GM19240 (cell line): ENCODE measurements at regions not wholly inside any gene's neighbourhood (a gene's known extent, or its start where the extent isn't known, plus 50 kb on each side); places are given as distances from the start of the nearest gene placed in this dataset.

ENCODE experiments used
- DNase-seq: peaks from one replicate; pipeline ENCODE4 v3.0.0; 2011; ENCODE audit warnings: low spot score; ENCODE audit not compliant: insufficient read length

DNA sequence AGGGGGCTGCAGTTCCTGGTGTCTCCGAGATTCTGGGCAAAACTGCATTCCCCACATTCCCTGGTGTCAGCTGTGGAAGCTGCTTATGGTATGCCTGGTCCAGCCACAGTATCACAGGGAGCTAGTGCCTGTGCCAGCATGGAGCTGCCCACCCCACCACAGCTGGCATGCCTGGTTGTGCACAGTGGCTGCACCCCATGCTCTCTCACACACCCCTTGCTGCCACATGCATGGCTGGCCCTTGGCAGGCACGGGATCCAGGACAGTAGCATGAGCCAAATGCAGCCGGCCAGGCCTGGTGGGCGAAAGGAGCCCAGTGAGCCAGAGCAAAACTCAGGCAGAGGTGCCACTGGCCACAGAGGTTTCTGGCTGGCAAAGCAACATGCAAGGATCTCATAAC is 418.0 kb upstream of the SPOCK3 start:
- DNase-seq: no peak

- DNase-seq: no peak
These were observed 403.6 kb upstream of the ANXA10 start for GRCh38 chr4:167688660-167689142.

GRCh38 chr4:167702391-167702790 is 389.9 kb upstream of the ANXA10 start:
- no peak for DNase-seq

GRCh38 chr4:167711517-167711916 is 380.8 kb upstream of the ANXA10 start:
- DNase-seq: no peak

DNA sequence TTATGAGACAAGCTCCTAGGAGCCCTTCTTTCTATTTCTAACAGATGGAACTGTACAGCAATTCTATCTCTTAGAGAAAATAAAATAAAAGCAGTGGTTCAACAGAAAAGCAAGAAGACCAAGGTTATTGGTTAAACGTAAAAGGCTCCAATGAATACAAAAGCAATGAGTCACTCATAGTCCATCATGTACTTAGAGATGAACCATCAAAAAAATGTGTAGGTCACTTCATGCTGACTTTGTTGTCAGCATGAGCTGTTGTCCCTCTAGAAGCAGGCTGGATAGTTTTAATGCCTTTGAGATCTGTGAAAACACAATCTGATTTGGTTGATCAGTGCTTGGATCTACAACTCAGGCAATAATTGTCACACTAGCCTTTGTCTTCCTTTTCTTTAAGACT is 378.6 kb upstream of the ANXA10 start:
- no peak for DNase-seq

DNA sequence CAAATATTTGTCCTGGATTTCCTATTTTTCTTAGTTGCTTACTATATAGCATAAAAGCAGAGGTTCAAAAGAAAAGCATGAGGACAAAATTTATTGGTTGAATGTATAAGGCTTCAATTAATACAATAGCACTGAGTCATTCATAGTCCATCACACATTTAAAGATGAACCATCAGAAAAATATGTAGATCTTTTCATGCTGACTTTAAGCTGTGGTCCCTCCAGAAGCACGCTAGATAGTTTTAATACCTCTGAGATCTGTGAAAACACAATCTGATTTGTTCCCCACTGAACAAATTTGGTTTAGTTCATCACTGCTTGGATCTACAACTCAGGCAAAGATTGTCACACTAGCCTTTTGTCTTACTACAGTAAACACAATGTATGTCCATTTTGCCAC is 377.2 kb upstream of the ANXA10 start:
- no peak for DNase-seq

DNA sequence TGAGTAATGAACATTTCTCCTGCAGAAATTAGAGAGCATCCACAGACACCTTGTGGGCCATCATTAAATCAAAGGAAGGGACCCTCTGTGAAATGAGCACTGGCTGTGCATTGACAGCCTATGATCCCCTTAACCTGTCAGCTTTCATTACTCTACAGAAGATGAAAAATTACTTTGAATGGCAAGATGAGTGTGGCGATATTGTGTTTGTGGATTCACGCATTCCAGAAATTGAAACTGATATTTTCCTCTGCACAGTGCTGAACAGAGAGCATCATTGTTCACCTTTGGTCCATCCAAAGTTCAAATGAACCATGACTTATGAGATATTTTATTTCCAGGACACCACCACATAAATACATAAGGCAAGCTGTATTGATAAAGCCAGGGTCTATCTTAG is 374.8 kb upstream of the ANXA10 start:
- no peak for DNase-seq

DNA sequence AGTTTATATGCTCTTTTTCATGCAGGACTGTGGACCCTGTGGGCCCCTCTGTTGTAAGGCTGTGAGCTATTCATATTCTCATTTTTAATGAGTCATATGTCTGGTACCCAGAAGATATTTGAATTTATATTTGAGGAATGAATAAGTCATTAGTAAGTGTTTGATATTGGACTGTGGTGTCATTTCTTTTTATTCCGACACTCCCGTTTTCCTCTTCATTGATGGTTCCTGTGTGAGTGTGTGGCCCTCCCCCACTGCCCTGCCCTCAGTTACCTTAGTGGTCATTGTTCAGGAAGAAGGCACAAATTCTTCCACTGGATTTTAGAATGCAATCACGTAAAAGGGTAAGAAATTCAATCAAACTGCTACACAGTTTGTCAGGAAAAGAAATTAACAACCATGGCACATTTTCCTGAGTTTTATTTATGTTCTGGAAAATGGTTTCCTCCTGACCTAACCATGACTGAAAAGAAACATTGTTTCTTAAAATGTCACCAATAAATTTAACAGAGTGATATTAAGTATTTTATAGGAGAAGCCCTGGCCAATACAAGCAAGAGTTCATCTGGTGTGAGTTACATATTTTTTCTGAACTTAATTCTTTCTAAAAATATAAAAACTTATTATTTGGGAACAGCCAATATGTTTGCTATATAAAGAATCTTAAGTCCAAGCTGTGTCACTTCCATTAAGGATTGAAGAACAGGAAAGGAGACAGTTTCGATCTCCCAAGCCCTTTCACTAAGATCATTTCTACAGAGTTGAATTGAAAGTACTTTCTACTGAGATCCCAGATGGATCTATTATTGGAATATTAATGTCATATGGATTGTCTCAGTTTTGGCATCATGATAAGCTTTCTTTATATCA is 370.5 kb upstream of the ANXA10 start:
- DNase-seq: no peak

- DNase-seq: no peak
These were observed 369.9 kb upstream of the ANXA10 start for GRCh38 chr4:167722487-167722808.

GRCh38 chr4:167724941-167725340 is 367.4 kb upstream of the ANXA10 start:
- no peak for DNase-seq

DNA sequence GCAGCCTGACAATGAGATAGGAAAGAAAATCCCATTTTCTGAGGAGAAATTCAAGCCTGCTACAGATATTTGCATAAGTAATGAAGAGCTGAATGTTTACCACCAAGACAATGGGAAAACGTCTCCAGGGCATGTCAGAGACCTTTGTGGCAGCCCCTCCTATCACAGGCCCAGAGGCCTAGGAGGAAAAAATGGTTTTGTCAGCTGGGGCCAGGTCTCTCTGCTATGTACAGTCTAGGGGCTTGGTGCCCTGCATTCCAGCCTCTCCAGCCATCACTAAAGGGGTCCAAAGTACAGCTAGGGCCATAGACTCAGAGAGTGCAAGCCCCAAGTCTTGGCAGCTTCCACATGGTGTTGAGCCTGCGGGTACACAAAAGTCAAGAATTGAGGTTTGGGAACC is 361.6 kb upstream of the ANXA10 start:
- no peak for DNase-seq

DNA sequence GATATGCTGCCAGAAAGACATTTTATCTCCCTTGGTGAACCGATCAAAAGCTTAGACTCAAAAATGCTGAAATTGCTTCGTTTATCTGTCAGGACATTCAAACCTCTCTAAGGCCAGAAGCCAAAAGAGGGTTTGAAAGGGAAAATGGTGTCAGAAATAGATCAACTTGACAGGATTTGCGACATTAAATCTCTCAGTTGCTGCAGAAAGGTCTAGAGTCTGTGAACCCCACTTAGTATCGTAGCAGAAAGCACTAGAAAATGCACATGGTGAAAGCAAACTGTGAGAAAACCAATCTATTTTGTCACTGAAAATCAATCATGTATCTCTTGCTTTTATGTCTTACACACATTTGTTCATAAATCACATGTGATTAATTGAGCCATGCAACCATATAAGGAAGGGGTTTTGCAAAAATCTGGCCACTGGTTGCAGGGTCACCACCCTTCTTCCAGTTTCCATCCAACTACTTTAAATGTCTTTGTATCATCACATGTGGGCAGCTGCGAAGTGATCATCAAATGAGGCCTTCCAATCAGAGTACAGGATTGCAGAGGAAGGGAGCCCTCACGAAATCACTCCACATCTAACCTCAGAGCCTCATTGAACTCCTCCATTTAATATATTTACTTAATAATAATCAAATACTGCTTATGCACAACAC is 347.2 kb upstream of the ANXA10 start:
- DNase-seq: no peak

DNA sequence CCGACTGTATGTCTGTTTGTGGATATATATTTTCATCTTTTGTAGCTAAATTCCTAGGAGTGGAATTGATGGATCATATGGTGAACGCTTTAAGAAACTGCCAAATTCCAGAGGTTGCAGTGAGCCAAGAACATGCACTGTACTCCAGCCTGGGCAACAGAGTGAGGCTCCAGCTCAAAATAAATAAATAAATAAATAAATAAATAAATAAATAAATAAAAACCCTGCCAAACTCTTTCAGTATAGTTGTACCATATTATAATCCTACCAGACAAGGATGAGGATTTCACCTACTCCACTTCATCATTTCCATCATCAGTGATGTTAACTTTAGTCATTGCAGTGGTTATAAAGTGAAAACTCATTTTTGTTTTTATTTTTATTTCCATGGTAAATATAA is 325.1 kb upstream of the ANXA10 start:
- no peak for DNase-seq

- no peak for DNase-seq
These were observed 317.7 kb upstream of the ANXA10 start for GRCh38 chr4:167774646-167775045.

GRCh38 chr4:167775375-167775774 is 317.0 kb upstream of the ANXA10 start:
- no peak for DNase-seq

GRCh38 chr4:167779280-167779679 is 313.1 kb upstream of the ANXA10 start:
- DNase-seq: no peak

DNA sequence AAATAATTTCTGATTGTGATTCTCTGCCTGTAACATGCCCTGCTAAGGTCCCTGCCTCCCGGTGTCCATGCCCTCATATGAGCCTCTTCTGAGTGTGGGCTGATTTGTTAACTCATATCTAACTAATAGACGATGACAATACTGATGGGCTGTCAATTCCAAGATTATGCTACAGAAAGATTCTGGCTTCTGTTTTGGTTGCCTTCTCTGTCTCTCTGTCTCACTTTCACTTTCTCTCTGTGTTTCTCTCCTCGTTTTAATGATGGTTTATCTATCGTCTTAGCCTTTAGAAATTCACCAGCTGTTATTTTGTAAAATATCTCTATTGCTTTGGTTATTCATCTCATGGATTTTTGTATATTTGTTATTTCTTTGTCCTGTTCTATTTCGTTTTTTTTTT is 312.5 kb upstream of the ANXA10 start:
- no peak for DNase-seq

GRCh38 chr4:167784826-167785225 is 307.5 kb upstream of the ANXA10 start:
- no peak for DNase-seq

GRCh38 chr4:167785523-167785922 is 306.8 kb upstream of the ANXA10 start:
- no peak for DNase-seq

DNA sequence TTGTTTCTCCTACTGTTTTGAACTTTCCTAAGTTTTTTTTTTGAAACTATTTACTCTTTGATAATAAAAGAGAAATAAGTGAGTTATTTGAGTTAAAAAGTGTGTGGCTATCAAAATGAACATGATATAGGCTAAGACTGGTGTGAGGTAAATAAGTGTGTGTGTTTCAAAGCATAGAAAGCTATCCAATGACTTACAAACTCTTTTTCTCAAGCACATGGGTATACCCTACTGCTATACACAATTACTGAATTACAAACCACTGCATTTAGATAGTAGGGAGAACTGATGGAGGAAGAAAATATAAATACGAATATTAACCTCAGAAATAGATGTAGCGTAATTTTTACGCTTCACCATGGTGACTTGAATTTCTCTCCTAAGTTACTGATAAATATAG is 305.8 kb upstream of the ANXA10 start:
- no peak for DNase-seq

DNA sequence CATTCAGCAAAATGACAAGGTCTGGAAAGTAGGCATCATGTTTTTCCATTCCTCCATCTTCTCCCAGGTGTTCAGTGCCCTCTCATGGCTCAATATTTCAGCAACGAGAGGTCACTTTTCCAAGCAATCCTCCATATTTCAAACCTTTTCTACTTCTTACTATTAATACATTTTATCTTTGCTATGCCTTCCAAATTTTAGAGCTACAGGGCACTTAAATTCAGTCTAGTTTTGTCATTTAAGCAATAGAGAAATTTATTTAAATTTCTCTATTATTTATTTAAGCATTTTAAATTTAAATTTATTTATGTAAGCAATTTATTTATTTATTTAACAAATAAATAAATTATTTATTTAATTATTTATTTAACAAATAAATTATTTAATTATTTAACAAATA is 305.1 kb upstream of the ANXA10 start:
- no peak for DNase-seq

- DNase-seq: no peak
These were observed 289.7 kb upstream of the ANXA10 start for GRCh38 chr4:167802463-167803212.
